ENCODE measurements at regions not wholly inside any gene's neighbourhood (a gene's known extent, or its start where the extent isn't known, plus 50 kb on each side); places are given as distances from the start of the nearest gene placed in this dataset.

DNA sequence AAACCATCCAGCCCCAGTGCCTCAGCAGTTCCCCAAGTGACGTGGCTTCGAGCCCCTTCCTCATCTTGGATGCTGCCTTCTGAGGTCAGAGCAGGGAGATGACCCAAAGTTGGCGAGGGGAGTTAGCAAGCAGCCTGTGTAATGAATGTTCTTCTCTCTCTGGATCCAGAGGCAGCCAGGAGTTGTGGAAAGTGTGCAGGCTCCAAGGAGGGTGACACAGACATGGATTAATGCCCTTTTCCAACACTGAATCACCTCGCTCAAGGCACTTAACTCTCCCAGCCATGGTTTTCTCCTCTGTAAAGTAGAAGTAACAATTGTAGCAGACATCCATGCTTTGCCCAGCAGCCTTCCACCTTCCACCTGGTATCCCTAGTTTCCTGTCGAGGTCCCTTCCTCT lies 64.6 kb upstream of the HAND1 start:
- TF ChIP-seq, protein P1, sequence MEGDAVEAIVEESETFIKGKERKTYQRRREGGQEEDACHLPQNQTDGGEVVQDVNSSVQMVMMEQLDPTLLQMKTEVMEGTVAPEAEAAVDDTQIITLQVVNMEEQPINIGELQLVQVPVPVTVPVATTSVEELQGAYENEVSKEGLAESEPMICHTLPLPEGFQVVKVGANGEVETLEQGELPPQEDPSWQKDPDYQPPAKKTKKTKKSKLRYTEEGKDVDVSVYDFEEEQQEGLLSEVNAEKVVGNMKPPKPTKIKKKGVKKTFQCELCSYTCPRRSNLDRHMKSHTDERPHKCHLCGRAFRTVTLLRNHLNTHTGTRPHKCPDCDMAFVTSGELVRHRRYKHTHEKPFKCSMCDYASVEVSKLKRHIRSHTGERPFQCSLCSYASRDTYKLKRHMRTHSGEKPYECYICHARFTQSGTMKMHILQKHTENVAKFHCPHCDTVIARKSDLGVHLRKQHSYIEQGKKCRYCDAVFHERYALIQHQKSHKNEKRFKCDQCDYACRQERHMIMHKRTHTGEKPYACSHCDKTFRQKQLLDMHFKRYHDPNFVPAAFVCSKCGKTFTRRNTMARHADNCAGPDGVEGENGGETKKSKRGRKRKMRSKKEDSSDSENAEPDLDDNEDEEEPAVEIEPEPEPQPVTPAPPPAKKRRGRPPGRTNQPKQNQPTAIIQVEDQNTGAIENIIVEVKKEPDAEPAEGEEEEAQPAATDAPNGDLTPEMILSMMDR (IDR thresholded peaks at IDR 0.05; ENCODE audit: poor library complexity), result no peak
- TF ChIP-seq EZH2phosphoT487 (IDR thresholded peaks at IDR 0.05; ENCODE audit: low read depth, severe bottlenecking, unreplicated experiment), result no peak

Measured in hepatocyte (in vitro differentiated cells).